ENCODE measurements at regions not wholly inside any gene's neighbourhood (a gene's known extent, or its start where the extent isn't known, plus 50 kb on each side); places are given as distances from the start of the nearest gene placed in this dataset.
"Not testable (repeated sequence)": the region's sequence is repeated elsewhere in the genome, so short reads cannot be mapped to it uniquely, and the experiment has no call there.

DNA sequence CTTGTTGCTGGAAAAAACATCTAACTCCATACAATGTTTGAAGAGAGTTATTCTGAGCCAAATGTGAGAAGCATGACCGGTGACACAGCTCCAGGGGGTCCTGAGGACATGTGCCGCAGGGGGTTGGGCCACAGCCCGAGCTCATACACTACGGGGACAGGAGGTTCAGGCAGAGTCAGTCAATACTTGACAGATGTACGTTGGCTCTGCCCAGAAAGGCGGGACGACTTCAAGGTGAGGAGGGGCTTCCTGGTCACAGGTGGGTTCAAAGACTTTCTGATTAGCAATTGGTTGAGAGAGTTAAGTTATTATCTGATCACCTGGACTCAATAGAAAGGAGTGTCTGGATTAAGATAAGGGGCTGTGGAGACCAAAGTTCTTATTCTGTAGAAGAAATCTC lies 143.8 kb downstream of the NPIPB11 start:
- TF ChIP-seq, protein P1, sequence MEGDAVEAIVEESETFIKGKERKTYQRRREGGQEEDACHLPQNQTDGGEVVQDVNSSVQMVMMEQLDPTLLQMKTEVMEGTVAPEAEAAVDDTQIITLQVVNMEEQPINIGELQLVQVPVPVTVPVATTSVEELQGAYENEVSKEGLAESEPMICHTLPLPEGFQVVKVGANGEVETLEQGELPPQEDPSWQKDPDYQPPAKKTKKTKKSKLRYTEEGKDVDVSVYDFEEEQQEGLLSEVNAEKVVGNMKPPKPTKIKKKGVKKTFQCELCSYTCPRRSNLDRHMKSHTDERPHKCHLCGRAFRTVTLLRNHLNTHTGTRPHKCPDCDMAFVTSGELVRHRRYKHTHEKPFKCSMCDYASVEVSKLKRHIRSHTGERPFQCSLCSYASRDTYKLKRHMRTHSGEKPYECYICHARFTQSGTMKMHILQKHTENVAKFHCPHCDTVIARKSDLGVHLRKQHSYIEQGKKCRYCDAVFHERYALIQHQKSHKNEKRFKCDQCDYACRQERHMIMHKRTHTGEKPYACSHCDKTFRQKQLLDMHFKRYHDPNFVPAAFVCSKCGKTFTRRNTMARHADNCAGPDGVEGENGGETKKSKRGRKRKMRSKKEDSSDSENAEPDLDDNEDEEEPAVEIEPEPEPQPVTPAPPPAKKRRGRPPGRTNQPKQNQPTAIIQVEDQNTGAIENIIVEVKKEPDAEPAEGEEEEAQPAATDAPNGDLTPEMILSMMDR (IDR thresholded peaks at IDR 0.05): not testable (repeated sequence)
- TF ChIP-seq POLR2AphosphoS5 (IDR thresholded peaks at IDR 0.05): not testable (repeated sequence)

Measured in breast epithelium (tissue), 3 donors.